IMR-90 (cell line): ENCODE measurements at regions not wholly inside any gene's neighbourhood (a gene's known extent, or its start where the extent isn't known, plus 50 kb on each side); places are given as distances from the start of the nearest gene placed in this dataset.

Experiments used
- ATAC-seq: fragments of 200-7000 bp; cut with Tn5 transposase; 2 replicates; pipeline ENCODE4 v1.9.1; 2020; ENCODE audit warnings: low read depth, mild to moderate bottlenecking, moderate library complexity
- BruUV-seq: library from RNA; stranded (reverse); fragments of 400-500 nt; replicated peaks from 2 replicates; lab custom pipeline; 2021; lab: Mats Ljungman, UMichigan
- CTCF ChIA-PET: fragments of 300-600 bp; formaldehyde crosslinking; extraction: SDS; loops from one replicate; lab custom pipeline; 2021; ENCODE audit warnings: antibody characterized with exemption; lab: Yijun Ruan, JAX
- POLR2A ChIA-PET: fragments of 300-600 bp; sonication (Branson Sonifier 250); formaldehyde crosslinking; loops from one replicate; lab custom pipeline; 2022; ENCODE audit warnings: antibody characterized with exemption; ENCODE audit not compliant: unreplicated experiment; lab: Charles Lee
- DNase-seq: peaks from one replicate; pipeline ENCODE4 v3.0.0; 2013
- H2AFZ ChIP-seq: replicated peaks from 2 replicates; pipeline ENCODE3; 2013; ENCODE audit warnings: low read length, mild to moderate bottlenecking; ENCODE audit not compliant: poor library complexity
- H2AK5ac ChIP-seq: 2 replicates; pipeline ENCODE4 v1.6.1; 2013; ENCODE audit warnings: low read depth, low read length, inconsistent platforms
- H2AK9ac ChIP-seq: replicated peaks from 2 replicates; pipeline ENCODE3; 2013; ENCODE audit warnings: mild to moderate bottlenecking, low read depth, low read length, moderate library complexity; ENCODE audit not compliant: poor library complexity
- H2BK120ac ChIP-seq: 2 replicates; pipeline ENCODE4 v1.6.1; 2013; ENCODE audit warnings: low read depth, low read length, inconsistent platforms
- H2BK15ac ChIP-seq: 3 replicates; pipeline ENCODE4 v1.6.1; 2013; ENCODE audit warnings: low read depth, low read length, inconsistent platforms
- H2BK20ac ChIP-seq: 2 replicates; pipeline ENCODE4 v1.6.1; 2013; ENCODE audit warnings: low read depth, mild to moderate bottlenecking, inconsistent platforms, low read length, moderate library complexity
- H2BK5ac ChIP-seq: 2 replicates; pipeline ENCODE4 v1.6.1; 2013; ENCODE audit warnings: mild to moderate bottlenecking, low read depth, low read length, inconsistent platforms; ENCODE audit not compliant: poor library complexity, severe bottlenecking
- H3K14ac ChIP-seq: replicated peaks from 2 replicates; pipeline ENCODE4 v1.6.1; 2013; ENCODE audit warnings: low read depth, low read length, inconsistent platforms
- H3K18ac ChIP-seq: 2 replicates; pipeline ENCODE4 v1.6.1; 2013; ENCODE audit warnings: low read depth, low read length, control low read depth
- H3K23ac ChIP-seq: 2 replicates; pipeline ENCODE4 v1.6.1; 2013; ENCODE audit warnings: low read depth, low read length, inconsistent platforms
- H3K27ac ChIP-seq: 2 replicates; pipeline ENCODE4 v1.5.1; 2013; ENCODE audit warnings: mild to moderate bottlenecking, control low read depth, low read length; ENCODE audit not compliant: insufficient read depth
- H3K27me3 ChIP-seq: 2 replicates; pipeline ENCODE4 v1.6.1; 2013; ENCODE audit warnings: low read length; ENCODE audit not compliant: control insufficient read depth, insufficient read depth
- H3K36me3 ChIP-seq: 2 replicates; pipeline ENCODE4 v1.6.1; 2013; ENCODE audit warnings: low read length, mixed read lengths; ENCODE audit not compliant: control insufficient read depth, insufficient read depth
- H3K4ac ChIP-seq: 2 replicates; pipeline ENCODE4 v1.6.1; 2013; ENCODE audit warnings: low read depth, low read length, inconsistent platforms
- H3K4me1 ChIP-seq: 2 replicates; pipeline ENCODE4 v1.6.1; 2013; ENCODE audit warnings: low read length, mixed read lengths; ENCODE audit not compliant: control insufficient read depth, insufficient read depth
- H3K4me2 ChIP-seq: 2 replicates; pipeline ENCODE4 v1.6.1; 2013; ENCODE audit warnings: low read depth, mild to moderate bottlenecking, control low read depth, low read length, moderate library complexity
- H3K4me3 ChIP-seq: 2 replicates; pipeline ENCODE4 v1.5.1; 2013; ENCODE audit warnings: low read depth, mild to moderate bottlenecking, control low read depth, low read length, moderate library complexity; ENCODE audit not compliant: insufficient read depth
- H3K56ac ChIP-seq: 2 replicates; pipeline ENCODE4 v1.6.1; 2013; ENCODE audit warnings: low read length, inconsistent platforms; ENCODE audit not compliant: insufficient read depth; ENCODE audit errors: extremely low read depth
- H3K79me1 ChIP-seq, 2 experiments: 2 replicates each; pipeline ENCODE4 v1.6.1; 2013; ENCODE audit warnings: low read length in 2 of 2, inconsistent platforms in 1 of 2, low read depth in 1 of 2
- H3K9ac ChIP-seq: 2 replicates; pipeline ENCODE4 v1.6.1; 2013; ENCODE audit warnings: low read depth, low read length, control low read depth
- H3K9me1 ChIP-seq: 2 replicates; pipeline ENCODE4 v1.6.1; 2013; ENCODE audit warnings: low read length, inconsistent platforms; ENCODE audit not compliant: insufficient read depth
- H3K9me3 ChIP-seq: 2 replicates; pipeline ENCODE4 v1.6.1; 2013; ENCODE audit warnings: low read length; ENCODE audit not compliant: control insufficient read depth, insufficient read depth
- H4K20me1 ChIP-seq: 2 replicates; pipeline ENCODE4 v1.6.1; 2013; ENCODE audit warnings: low read length, inconsistent platforms; ENCODE audit not compliant: insufficient read depth
- H4K5ac ChIP-seq: 2 replicates; pipeline ENCODE4 v1.6.1; 2013; ENCODE audit warnings: mild to moderate bottlenecking, low read depth, low read length, control low read depth
- H4K8ac ChIP-seq, 2 experiments: 2 replicates each; pipeline ENCODE4 v1.6.1; 2013; ENCODE audit warnings: low read depth in 2 of 2, low read length in 2 of 2, control low read depth in 1 of 2, inconsistent platforms in 1 of 2
- H4K91ac ChIP-seq: 2 replicates; pipeline ENCODE4 v1.6.1; 2013; ENCODE audit warnings: low read depth, low read length, inconsistent platforms; ENCODE audit not compliant: insufficient read depth
- USF2 ChIP-seq: fragments of 150-350 bp; IDR thresholded peaks from 2 replicates; pipeline ENCODE4 v1.6.1; 2017; ENCODE audit warnings: mild to moderate bottlenecking, antibody characterized with exemption, low read length, low read depth
- WGBS, 2 experiments: methylation state at CpG; one replicate each; pipeline versions ENCODE4 v1.1.5 to v1.1.7; 2013; ENCODE audit warnings: missing lambda C conversion rate in 2 of 2; ENCODE audit not compliant: insufficient read length in 1 of 2; ENCODE audit errors: extremely low coverage in 2 of 2; 5-methylcytosine and 5-hydroxymethylcytosine counted together
- dilution Hi-C: fragments of 300-500 bp; cut with HindIII; formaldehyde crosslinking; loops from one replicate; pipeline ENCODE4 v1.14.3; 2018; ENCODE audit warnings: low sequenced_read_pairs; ENCODE audit not compliant: unreplicated experiment
- in situ Hi-C: fragments of 300-500 bp; cut with MboI; formaldehyde crosslinking; loops from 3 replicates; pipeline ENCODE4 v1.14.3; 2019; ENCODE audit warnings: low sequenced_read_pairs, inconsistent platforms, mixed read lengths
- intact Hi-C: fragments of 100-400 bp; cut with micrococcal nuclease; formaldehyde crosslinking; loops from 2 replicates; pipeline ENCODE4 v1.10.0; 2022

- no peak overlapping the region for H3K27ac ChIP-seq
- dilution Hi-C loops: no loop called here
- in situ Hi-C loops: loop anchor here (25.0 kb wide), 1 partner anchor 1288 kb away; no protein-coding TSS in a partner anchor
Measured at GRCh38 chr6:146874278-146875018, 275.7 kb downstream of the ADGB start.

More at GRCh38 chr6:146874278-146875018, 275.7 kb downstream of the ADGB start:
- no peaks in the 10 kb centered on the region for H3K79me1 ChIP-seq
- H3K36me3 ChIP-seq: no peaks in the 10 kb centered on the region
- H3K9ac ChIP-seq: no peak overlapping the region
- no peaks in the 10 kb centered on the region for H3K9me3 ChIP-seq
- TF ChIP-seq USF2: no peak
- no peak overlapping the region for H3K56ac ChIP-seq
- no peak overlapping the region for H2BK15ac ChIP-seq
- no peak for DNase-seq
- intact Hi-C loops: no loop called here
- H3K9me1 ChIP-seq: no peaks in the 10 kb centered on the region; the same call in 1 of the 2 replicates
- no peak overlapping the region for H2BK120ac ChIP-seq
- no peak overlapping the region for H2BK20ac ChIP-seq
- H3K4me2 ChIP-seq: no peak overlapping the region
- H3K4ac ChIP-seq: no peak overlapping the region
- no TSS peak for BruUV-seq
- POLR2A ChIA-PET: interaction anchor here (0.6 kb wide), 2 partner anchors 1057 to 1493 kb away, joined by 3 to 4 read pairs; no protein-coding TSS in a partner anchor
- no peak overlapping the region for H3K4me3 ChIP-seq
- H4K5ac ChIP-seq: no peak overlapping the region
- H4K91ac ChIP-seq: no peak overlapping the region
- ATAC-seq: no peak
- H2AFZ ChIP-seq: no peak overlapping the region
- H3K23ac ChIP-seq: no peak overlapping the region
- H2AK5ac ChIP-seq: no peak overlapping the region
- no peak overlapping the region for H2BK5ac ChIP-seq
- peaks cover 2% of the 10 kb centered on the region for H3K4me1 ChIP-seq
- WGBS, 2 experiments: no CpG with 5 or more reads among the region's 4 CpGs
- H2AK9ac ChIP-seq: no peak overlapping the region
- H4K8ac ChIP-seq: no peak overlapping the region
- no peaks in the 10 kb centered on the region for H4K20me1 ChIP-seq
- H3K27me3 ChIP-seq: no peaks in the 10 kb centered on the region
- CTCF ChIA-PET: no interaction called here
- H3K14ac ChIP-seq: no peak overlapping the region
- no peak overlapping the region for H3K18ac ChIP-seq
